NCI-H2171 treated with DMSO at 0.1 percent for 48 hours (cell line): ENCODE measurements at regions not wholly inside any gene's neighbourhood (a gene's known extent, or its start where the extent isn't known, plus 50 kb on each side); places are given as distances from the start of the nearest gene placed in this dataset.

Source experiments
- DNase-seq: peaks from one replicate; lab custom pipeline; 2025; lab: John Stamatoyannopoulos, UW

DNA sequence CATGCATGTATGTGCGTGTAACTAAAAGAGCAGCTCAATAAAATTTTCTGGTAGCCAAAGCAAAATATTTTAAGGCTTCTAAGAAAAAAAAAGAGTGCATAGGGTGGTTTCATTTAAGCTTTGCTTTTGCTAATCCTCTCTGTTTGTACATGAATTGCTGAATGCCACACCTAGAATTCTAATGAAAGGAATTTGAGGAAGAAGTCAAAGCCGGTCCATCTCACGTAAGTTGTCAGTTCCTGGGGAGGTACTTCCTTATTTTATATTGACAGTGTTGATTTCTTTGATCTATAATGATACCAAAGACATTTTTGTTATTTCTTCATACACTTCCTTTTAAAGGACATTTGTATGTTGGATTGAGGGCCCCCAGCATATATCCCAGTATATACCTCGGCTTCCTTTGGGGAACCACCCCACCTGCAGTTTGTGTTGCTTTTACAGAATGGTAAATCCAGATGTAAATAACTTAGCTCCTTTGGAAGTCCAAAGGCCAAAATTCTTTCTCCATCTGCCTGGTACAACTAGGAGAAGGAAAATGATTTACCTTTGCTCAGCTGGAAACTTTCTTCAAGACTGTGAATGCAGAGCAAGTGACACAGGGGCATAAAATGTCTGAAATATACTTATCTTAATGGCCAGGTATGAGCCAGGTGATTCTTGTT is 420.9 kb upstream of the ATP2B1 start:
- DNase-seq = no peak

DNA sequence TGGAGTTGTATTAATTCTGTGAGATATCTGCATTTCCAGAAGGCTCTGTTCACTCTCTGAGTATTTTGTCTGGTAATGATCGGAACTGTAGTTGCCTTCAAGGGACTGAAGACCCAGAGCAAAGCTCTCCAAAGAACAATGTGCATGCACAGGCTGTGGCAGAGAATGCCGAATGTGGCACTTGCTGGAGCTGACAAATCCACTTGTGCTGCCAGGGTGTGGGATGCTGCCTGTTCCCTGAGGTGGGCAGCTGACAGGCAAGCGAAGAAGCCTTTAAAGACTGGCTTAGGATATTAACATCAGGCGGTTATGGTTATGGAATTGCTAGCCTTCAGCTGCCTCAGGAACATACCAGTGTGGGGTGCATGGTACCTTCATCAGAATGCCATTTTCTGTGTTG is 419.9 kb upstream of the ATP2B1 start:
- DNase-seq = no peak

DNA sequence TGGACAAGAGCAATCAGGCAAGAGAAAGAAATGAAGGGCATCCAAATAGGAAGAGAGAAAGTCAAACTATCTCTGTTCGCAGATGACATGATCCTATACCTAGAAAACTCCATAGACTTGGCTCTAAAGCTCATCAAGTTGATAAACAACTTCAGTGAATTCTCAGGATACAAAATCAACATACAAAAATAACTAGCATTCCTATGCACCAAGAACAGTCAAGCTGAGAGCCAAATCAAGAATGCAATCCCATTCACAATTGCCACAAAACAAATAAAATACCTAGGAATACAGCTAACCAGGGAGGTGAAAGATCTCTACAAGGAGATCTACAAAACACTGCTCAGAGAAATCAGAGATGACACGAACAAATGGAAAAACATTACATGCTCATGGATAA is 417.5 kb upstream of the ATP2B1 start:
- no peak for DNase-seq

DNA sequence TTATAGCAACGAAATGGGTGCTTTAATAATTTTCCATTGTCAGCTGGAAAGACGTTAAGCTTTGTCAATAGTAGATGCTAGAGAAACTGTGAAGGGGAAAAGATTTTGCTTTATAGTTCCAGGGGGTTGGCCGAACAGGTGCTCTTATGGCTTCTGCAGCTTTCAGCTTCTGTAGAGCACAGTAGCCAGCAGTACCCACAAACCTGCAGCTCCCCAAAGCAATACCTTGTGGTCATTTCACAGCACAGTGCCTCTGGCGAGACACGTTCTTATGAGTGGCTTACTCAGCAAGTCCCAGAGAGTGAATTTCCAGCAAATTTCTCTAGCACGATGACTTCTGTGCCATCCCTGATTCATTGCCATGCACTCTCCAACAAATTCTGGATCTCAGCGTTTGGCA is 416.3 kb upstream of the ATP2B1 start:
- no peak for DNase-seq

DNA sequence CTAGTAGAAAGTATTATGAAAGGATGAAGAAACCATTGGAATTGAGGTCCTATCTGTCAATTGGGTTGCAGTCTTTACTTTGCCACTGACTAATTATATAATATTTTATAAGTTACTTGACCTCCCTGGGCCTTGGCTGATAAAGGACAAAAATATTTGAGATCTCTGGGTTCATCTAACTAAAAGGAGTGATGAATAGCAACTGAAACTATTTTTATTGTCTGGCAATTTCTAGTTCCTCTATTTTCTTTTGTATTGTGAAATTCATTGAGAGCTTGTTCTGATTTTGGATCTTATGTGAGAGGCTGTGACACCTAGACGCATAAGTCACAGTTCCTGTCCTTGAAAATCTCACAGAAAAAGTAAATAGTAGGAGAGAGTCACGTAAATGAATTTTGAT is 415.7 kb upstream of the ATP2B1 start:
- DNase-seq = no peak

DNA sequence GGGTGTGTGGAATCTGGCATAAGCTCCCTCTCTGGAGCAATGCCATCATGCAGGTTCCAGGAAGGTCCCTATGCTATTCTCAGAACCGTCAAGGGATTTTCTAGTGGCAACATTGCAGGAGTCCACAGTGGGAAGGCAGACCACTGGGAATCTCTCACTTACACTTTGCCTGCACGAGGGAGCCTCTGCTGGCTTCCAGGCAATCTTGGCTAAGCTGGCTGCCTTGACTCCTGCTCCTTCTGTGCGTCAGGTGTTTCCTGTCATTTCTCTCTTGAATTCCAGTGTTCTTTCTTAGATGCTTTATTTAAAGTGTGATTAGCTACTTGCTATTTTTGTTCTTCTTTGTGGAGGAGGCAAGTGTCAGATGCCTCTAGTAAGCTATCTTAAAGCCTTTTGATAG is 414.0 kb upstream of the ATP2B1 start:
- DNase-seq = no peak

DNA sequence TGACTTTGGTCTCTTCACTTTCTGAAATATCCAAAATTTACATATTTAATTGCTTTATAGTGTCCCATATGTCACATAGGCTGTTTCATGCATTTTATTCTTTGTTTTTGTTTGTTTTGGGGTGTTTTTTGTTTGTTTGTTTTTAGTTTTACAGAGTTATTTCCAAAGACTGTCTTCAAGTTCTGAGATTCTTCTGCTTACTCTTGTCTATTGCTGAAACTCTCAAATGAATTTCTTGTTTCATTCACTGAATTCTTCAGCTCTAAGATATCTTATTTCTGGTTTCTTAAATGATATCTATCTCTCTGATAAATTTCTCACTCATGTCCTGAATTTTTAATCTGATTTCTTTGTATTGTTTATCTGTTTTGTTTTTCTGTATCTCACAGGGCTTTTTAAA is 412.0 kb upstream of the ATP2B1 start:
- no peak for DNase-seq

DNA sequence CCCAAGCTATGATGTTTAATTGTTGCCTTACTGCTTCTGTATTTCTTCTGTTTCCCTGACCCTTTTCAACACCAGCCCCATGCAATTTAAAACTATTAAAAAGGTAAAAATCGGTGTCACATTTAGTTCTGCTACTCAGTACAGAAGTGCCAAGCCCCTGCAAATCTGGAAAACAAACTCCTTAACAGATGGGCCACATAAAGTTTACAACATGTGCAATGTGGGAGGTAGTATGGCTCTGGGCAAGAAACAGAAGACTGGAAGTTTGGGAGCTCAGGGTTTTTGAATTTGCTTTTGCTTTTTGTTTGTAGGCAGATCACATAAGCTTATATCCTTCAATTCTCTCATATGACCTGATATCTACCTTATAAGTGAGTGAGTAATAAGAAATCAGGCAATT is 404.0 kb upstream of the ATP2B1 start:
- DNase-seq = peak; percentile 85

DNA sequence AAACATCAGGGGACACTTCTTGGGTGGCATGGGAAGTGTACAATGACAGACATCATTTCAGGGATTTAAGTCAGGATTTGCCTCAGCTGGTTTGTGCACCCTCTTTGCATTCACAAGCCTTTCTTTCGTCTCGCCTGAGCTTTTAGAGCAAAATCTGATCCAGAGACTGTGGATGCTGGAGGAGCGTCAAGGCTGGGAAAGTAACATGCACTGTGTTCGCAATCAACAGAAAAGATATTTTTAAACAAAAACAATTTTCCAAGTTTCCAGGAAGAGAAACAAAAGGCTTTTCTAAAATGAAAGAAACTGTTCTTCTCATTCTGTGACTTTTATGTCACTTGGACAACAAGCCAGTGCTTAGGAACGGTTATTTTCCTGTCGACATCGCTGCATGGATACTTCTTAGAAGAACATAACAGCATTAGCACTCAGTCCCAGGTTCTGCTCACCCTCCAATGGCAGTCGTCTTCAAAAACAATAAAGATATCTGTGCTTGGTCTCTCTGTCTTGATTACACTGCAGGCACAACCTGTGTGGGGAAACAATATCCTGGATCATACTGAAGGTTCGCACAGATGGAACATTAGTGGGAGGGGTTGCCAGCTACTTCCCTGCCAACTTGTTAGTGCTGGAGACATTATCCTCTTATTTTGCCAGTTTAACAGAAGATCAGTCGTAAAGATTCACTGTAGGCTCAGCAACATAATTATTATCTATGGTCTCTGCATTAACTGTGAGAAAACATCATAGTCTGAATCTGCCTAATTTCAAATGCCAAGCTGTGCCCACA is 403.3 kb upstream of the ATP2B1 start:
- peak; percentile 82 for DNase-seq

DNA sequence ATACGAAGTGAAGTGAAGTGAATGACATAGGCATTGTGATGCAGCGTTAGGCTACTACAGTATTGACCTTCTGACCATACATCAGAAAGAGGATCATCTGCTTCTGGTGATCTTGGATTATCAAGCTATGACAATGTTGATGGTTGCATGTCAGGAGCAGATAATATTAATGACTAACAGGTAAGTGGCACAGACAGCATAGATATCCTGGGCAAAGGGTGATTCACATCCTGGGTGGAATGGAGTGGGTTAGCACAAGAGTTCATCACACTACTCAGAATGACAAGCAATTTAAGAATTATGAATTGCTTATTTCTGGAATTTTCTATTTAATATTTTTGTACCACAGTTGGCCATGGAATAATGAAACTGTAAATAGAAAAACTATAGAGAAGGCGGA is 397.9 kb upstream of the ATP2B1 start:
- no peak for DNase-seq

DNA sequence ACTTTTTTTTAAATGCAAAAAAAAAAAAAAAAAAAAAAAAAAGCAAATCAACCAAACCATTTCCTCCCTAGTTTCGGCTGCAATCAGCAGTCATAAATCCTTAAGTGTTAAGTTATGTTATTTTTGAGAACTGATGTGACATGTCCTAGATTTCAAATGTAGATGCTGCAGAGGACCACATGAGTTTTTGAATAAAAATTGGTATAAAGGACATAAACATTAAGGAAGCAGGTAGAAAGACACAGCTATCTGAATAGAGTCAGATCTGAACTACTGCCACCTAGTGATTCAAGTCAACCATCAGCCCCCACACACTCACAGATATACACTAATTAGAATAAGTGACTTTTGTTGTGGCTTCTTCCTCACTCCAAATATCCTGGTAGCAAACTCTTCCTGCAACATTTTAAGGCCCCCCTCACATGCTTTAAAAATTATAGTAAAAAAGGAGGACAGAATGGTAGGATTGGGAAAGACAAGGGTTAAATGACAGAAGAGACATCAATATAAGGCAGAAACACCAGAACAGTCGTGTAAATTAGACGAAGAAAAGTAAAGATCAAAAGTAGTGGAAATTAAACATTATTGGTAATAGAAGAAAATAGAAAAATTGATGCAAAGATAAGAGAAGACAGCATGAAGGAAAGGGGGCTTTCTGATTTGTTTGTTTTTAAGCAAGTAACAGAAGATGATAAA is 394.5 kb upstream of the ATP2B1 start:
- DNase-seq = peak; percentile 25

DNA sequence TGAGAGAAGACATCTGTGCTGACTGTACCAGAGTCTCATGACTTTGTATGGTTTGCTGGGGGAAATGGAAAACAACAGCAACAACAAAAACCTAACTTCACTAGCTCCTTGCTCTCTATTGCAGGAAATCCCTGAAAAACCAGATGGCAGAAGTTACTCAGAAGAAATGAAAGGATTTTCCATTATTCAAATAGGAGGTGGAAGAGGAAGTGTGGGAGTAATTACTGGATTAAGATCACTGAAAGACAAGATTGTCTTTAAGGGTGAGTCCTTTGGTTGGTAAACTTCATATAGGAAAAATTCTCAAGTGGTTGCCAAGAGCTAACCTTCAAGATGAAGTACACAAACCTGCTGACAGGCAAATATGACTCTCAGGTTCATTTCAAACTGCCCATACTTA is 391.9 kb upstream of the ATP2B1 start:
- DNase-seq = no peak

DNA sequence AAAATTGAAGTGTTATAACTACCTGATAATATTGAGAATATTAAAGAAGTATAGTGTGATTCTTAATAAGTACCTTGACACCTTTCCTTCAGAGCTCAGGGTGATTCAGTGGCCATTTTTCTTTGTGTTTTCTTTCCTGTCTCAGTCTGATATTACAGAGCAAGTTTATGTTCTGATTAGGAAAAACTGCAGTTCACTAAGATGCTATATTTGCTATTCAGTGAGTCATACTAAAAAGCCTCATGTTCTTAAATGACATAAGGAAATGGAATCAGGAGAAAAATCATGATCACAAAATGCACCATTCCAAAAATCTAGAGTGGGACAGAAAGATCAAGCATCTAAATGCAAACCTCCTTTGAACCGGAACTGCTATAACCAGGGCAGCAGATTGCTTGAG is 390.6 kb upstream of the ATP2B1 start:
- no peak for DNase-seq

DNA sequence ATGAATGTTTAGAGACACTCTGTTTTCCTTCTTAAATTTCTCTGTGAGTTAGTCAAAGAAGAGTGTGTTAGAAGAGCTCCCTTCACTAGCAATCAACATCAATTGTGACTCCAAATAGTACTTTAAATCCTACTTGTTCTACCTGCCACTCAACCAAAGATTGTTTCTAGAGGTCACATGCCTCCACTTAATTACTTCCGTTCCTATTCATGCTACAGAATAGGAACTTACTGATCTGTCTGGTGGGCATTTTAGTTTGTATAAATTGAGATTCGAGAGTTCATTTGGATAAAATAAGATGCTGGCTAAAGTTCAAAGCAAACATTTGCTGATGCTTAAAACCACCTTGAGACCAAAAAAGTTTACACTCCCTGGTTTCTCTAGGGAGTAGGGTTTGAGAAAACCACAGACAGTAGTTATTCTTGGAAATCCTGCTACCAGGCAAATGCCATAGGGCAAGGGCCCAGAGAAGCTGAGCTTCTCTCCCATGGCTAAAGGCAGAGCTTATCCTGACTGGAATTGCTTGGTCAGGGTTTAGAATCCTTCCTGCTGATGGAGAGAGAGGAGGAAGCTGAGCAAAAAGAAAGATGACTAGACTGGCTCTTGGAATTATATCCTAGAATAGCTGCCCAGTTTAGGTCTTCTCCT is 389.6 kb upstream of the ATP2B1 start:
- no peak for DNase-seq

DNA sequence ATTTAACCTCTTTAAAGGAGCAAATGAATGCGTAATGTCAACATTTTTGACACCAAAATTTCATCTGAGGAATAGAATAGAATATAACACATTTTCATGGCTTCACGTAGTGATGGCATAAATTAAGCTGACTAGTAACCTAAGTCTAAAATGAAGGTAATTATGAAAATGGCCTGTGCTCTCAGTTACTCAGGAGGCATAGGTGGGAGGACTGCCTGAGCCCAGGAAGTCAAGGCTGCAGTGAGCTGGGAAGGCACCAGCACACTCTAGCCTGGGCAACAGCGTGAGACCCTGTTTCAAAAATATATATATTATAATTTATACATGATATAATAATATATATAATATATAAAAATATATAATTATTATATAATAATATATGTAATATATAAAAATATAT is 383.2 kb upstream of the ATP2B1 start:
- no peak for DNase-seq

DNA sequence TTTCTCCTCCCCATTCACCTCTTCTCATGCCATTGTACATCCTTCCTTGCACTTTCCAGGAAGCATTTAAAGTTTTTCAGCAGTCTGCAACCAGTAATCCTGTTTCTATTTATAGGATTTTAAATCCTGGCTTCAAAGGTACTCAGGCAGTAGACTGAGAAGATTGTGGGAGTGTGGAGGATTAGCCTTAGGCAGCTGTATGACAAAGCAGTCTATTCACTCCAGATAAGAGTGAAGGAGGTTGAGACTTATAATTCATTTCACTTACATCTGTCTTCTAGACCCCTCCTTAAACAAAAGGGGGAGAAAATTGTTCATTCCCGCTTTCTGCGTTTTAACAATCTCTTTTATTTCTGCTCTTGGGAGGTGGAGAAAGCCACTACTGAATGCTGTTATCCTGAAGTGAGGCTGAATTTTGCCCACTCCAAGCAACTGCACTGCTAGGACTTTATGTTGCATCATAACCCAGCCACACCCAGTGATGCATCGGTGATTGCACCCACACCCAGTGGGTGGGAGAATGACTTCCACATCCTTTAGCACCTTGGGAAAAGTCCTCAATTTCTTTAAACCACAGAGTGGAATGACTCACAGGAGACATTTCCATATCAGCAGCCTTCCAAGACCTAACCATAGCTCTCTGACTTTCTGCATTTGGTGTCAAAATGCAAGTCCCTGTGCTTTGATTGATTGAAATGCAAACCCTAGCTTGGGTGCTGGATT is 382.5 kb upstream of the ATP2B1 start:
- no peak for DNase-seq

DNA sequence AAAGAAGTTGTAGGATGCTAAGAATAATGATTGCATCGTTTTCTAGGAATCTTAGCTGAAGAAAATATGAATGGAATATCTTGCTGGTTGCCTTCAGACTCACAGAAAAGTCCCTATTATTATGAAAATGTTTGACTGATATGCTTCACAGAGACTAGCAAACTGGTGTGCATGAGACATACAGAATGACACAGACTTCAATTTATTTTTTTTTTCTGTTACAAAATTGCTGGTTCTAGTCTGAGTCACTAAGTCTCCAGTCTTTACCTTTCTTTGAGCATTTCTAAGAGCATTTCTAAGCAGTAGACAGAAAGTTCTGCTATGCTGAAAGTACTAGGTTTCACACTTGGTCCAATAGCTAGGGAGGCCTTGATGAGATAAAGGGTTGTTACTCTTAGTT is 377.6 kb upstream of the ATP2B1 start:
- DNase-seq = no peak

DNA sequence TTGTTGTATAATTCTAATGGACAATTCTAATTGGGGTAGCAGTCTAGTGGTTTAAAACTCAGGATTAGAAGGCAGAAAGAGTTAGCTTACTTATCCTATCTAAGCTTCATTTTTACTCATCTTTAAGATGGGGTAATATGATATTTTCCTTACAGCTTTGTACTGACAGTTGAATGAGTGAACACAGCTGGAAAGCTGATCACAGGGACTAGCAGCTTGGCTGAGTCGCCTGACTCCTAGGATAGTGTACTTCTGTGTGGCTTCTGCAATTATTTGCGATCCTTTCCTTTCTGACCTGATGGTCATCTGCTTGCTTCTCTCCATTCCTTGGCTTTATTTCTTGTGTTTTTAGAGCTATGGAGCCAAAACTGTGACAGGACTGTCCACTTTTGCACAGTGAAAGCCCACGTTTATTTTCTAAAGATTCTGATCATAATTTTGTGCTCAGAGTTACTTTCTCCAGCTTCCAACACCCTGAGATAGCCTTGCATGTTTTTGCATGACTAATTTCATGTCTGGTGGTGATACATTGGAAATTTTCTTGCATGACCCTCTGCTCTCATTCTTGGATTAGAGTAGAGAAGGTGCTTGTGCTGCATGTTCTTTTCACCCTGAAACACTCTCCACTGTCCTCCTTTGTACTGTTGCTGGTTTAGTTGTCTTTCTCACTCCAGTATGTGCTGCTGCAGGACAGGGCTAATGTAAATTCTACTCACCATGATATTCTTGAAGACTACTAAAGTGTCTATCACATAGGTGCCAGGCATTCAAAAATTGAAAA is 377.0 kb upstream of the ATP2B1 start:
- peak; percentile 43 for DNase-seq

DNA sequence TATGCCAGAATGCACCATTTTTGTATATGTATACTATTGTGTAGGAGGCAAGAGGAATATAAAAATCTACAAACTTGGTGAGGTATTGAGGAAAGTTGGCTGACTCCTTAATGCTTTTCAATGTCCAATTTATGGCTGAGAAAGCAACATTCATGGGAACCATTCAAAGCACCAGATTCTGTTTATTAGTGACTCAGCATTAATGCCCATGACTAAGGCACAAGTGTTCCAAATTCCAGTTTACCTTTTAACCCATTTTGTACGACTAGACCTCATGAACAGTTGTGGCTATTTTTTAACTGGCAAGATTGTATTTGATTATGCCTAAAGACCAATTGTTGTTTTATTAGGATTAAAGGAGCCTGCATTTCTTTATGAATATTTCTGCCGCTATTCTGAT is 375.4 kb upstream of the ATP2B1 start:
- no peak for DNase-seq

DNA sequence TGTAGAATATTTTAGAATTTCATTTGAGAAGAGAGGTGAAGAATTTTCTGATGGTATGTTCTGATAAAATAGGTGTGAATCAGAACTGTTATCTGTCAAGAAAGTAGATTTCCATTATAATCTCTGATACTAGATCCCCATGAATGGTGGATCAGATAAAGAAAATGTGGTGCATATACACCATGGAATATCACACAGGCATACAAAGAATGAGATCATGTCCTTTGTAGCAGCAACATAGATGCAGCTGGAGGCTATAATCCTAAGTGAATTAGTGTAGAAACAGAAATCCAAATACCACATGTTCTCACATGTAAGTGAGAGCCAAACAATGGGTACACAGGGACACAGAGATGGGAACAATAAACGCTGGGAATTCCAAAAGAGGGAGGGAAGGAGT is 372.0 kb upstream of the ATP2B1 start:
- no peak for DNase-seq

DNA sequence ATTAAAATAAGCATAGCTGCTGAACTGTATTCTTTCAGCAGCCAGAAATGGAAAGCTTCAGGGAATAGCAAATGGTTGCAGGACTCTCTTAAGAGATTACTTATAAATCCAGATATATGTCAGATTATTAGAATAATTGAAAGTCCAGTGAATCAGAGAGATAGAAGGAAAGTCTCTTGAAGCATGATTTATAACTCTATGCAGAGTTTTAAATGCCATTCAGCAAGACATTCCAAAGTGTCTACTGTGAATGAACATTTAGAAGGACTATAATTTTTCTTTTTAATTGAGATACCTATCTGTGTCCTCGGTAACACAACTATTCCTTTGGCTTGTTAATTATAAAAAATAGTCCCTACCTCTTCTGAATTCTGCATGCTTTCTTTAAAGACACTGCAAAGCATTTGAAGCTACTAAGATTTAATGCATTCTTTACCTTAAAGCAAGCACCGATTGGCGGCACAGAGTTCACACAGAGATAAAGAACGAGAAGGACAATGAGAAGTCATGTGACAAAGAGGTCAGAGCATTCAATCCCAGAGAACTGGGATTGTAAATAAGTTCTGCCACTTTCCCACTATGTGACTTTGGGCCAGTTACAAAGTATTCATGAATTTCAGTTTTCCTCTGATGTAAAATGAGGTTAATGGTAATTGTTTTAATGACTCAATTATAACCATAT is 371.0 kb upstream of the ATP2B1 start:
- no peak for DNase-seq
